Mesenchymal stem cell (in vitro differentiated cells and primary cell): ENCODE measurements at regions not wholly inside any gene's neighbourhood (a gene's known extent, or its start where the extent isn't known, plus 50 kb on each side); places are given as distances from the start of the nearest gene placed in this dataset.

ENCODE experiments used
- DNase-seq: peaks from one replicate; pipeline ENCODE4 v3.0.0-alpha.2; 2013
- H2AFZ ChIP-seq: one replicate; pipeline ENCODE4 v1.6.1; 2013; ENCODE audit warnings: low read depth, mild to moderate bottlenecking, control low read depth, inconsistent platforms, low read length, moderate library complexity
- H2AK5ac ChIP-seq: 2 replicates; pipeline ENCODE4 v1.6.1; 2013; ENCODE audit warnings: low read length, moderate library complexity, mild to moderate bottlenecking, inconsistent platforms; ENCODE audit not compliant: severe bottlenecking
- H2BK120ac ChIP-seq: one replicate; pipeline ENCODE4 v1.6.1; 2013; ENCODE audit warnings: low read depth, mild to moderate bottlenecking, inconsistent platforms, low read length, moderate library complexity
- H2BK12ac ChIP-seq, 2 experiments: one replicate each; pipeline ENCODE4 v1.6.1; 2013; ENCODE audit warnings: inconsistent platforms in 2 of 2, low read length in 2 of 2, mild to moderate bottlenecking in 2 of 2, moderate library complexity in 2 of 2, control low read depth in 1 of 2
- H2BK15ac ChIP-seq: one replicate; pipeline ENCODE4 v1.6.1; 2013; ENCODE audit warnings: mild to moderate bottlenecking, low read depth, inconsistent platforms; ENCODE audit not compliant: poor library complexity, severe bottlenecking
- H2BK5ac ChIP-seq: 2 replicates; pipeline ENCODE4 v1.6.1; 2013; ENCODE audit warnings: low read depth, mild to moderate bottlenecking, low read length, control low read depth, inconsistent platforms; ENCODE audit not compliant: poor library complexity, severe bottlenecking
- H3K14ac ChIP-seq, 2 experiments: one replicate each; pipeline ENCODE4 v1.6.1; 2013; ENCODE audit warnings: inconsistent platforms in 2 of 2, low read length in 2 of 2, control low read depth in 1 of 2, mild to moderate bottlenecking in 1 of 2, moderate library complexity in 1 of 2
- H3K18ac ChIP-seq, 2 experiments: one replicate each; pipeline ENCODE4 v1.6.1; 2013; ENCODE audit warnings: inconsistent platforms in 2 of 2, low read length in 2 of 2, control low read depth in 1 of 2, low read depth in 1 of 2, mild to moderate bottlenecking in 1 of 2
- H3K23ac ChIP-seq, 2 experiments: one replicate each; pipeline ENCODE4 v1.6.1; 2013; ENCODE audit warnings: inconsistent platforms in 2 of 2, low read length in 2 of 2, mild to moderate bottlenecking in 2 of 2, moderate library complexity in 2 of 2, control low read depth in 1 of 2
- H3K27ac ChIP-seq: 2 replicates; pipeline ENCODE4 v1.5.1; 2013; ENCODE audit warnings: mild to moderate bottlenecking, moderate library complexity, low read length, control low read depth, inconsistent platforms; ENCODE audit not compliant: poor library complexity, severe bottlenecking
- H3K27me3 ChIP-seq, 2 experiments: 2 replicates each; pipeline versions ENCODE4 v1.6.1 to v1.7.0; 2013; ENCODE audit warnings: low read length in 2 of 2, mild to moderate bottlenecking in 2 of 2, moderate library complexity in 2 of 2, control low read depth in 1 of 2, inconsistent platforms in 1 of 2; ENCODE audit not compliant: control insufficient read depth in 1 of 2, insufficient read depth in 1 of 2
- H3K36me3 ChIP-seq, 2 experiments: 2 replicates each; pipeline versions ENCODE4 v1.6.1 to v1.7.0; 2013; ENCODE audit warnings: low read length in 2 of 2, control low read depth in 1 of 2, inconsistent platforms in 1 of 2, low read depth in 1 of 2, mild to moderate bottlenecking in 1 of 2; ENCODE audit not compliant: insufficient read depth in 2 of 2, control insufficient read depth in 1 of 2
- H3K4ac ChIP-seq, 2 experiments: one replicate each; pipeline ENCODE4 v1.6.1; 2013; ENCODE audit warnings: inconsistent platforms in 2 of 2, low read length in 2 of 2, mild to moderate bottlenecking in 2 of 2, moderate library complexity in 2 of 2, control low read depth in 1 of 2, low read depth in 1 of 2
- H3K4me1 ChIP-seq: 2 replicates; pipeline ENCODE4 v1.6.1; 2013; ENCODE audit warnings: low read depth, low read length, control low read depth; ENCODE audit not compliant: control insufficient read depth, insufficient read depth
- H3K4me2 ChIP-seq: 2 replicates; pipeline ENCODE4 v1.6.1; 2013; ENCODE audit warnings: low read length, mild to moderate bottlenecking, inconsistent platforms; ENCODE audit not compliant: poor library complexity, severe bottlenecking
- H3K4me3 ChIP-seq, 2 experiments: 2 replicates each; pipeline versions ENCODE4 v1.5.1 to v1.7.0; 2013; ENCODE audit warnings: low read length in 2 of 2, mild to moderate bottlenecking in 2 of 2, control low read depth in 1 of 2, low read depth in 1 of 2; ENCODE audit not compliant: insufficient read depth in 1 of 2
- H3K79me1 ChIP-seq: replicated peaks from 2 replicates; pipeline ENCODE4 v1.6.1; 2013; ENCODE audit warnings: mild to moderate bottlenecking, control low read depth, low read length, inconsistent platforms; ENCODE audit not compliant: poor library complexity, severe bottlenecking
- H3K9ac ChIP-seq: 2 replicates; pipeline ENCODE4 v1.7.0; 2013; ENCODE audit warnings: mild to moderate bottlenecking, low read length, moderate library complexity
- H3K9me3 ChIP-seq: 2 replicates; pipeline ENCODE4 v1.7.0; 2013; ENCODE audit warnings: mild to moderate bottlenecking, low read length; ENCODE audit not compliant: control insufficient read depth
- H4K8ac ChIP-seq: one replicate; pipeline ENCODE4 v1.6.1; 2013; ENCODE audit warnings: inconsistent platforms, mild to moderate bottlenecking, low read length, moderate library complexity
- H4K91ac ChIP-seq: one replicate; pipeline ENCODE4 v1.6.1; 2013; ENCODE audit warnings: mild to moderate bottlenecking, low read length, inconsistent platforms
- WGBS: methylation state at CpG from one replicate; pipeline ENCODE4 v1.1.7; 2013; ENCODE audit warnings: mixed read lengths; 5-methylcytosine and 5-hydroxymethylcytosine counted together

DNA sequence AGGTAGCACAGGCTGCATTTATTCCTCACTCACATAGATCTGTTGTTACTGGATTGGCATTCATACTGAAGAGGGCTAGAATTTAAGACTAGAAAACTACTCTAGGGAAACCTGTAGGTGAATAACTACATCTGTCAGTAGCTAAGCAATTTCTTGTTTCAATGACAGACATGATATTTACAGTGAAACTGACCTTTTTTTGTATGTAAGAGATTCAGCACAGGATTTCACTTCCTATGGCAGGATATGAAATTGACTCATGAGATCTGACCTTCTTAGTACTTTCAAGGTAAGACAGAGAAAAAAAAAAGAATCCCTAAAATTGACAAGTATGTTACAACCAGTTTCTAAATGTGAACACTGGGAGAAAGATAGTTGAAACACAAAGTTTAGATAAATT is 189.8 kb upstream of the SLC16A7 start:
- H3K4me1 ChIP-seq, result no peaks in the 10 kb centered on the region
- no peak overlapping the region for H4K8ac ChIP-seq
- H2AFZ ChIP-seq, result no peak overlapping the region
- no peak overlapping the region for H2BK5ac ChIP-seq
- DNase-seq, result no peak
- H3K14ac ChIP-seq, result no peak overlapping the region
- no peak overlapping the region for H2BK12ac ChIP-seq
- H3K36me3 ChIP-seq, result no peaks in the 10 kb centered on the region
- H2BK15ac ChIP-seq, result no peak overlapping the region
- H3K9me3 ChIP-seq, result no peaks in the 10 kb centered on the region
- no peak overlapping the region for H3K23ac ChIP-seq
- H3K4me2 ChIP-seq, result no peak overlapping the region
- H3K4me3 ChIP-seq, result no peak overlapping the region
- H3K27me3 ChIP-seq, result no peaks in the 10 kb centered on the region
- no peak overlapping the region for H2BK120ac ChIP-seq
- no peak overlapping the region for H3K9ac ChIP-seq
- H3K4ac ChIP-seq, result no peak overlapping the region
- H4K91ac ChIP-seq, result no peak overlapping the region
- H3K27ac ChIP-seq, result no peak overlapping the region
- H2AK5ac ChIP-seq, result no peak overlapping the region
- H3K18ac ChIP-seq, result no peak overlapping the region
- no peaks in the 10 kb centered on the region for H3K79me1 ChIP-seq

DNA sequence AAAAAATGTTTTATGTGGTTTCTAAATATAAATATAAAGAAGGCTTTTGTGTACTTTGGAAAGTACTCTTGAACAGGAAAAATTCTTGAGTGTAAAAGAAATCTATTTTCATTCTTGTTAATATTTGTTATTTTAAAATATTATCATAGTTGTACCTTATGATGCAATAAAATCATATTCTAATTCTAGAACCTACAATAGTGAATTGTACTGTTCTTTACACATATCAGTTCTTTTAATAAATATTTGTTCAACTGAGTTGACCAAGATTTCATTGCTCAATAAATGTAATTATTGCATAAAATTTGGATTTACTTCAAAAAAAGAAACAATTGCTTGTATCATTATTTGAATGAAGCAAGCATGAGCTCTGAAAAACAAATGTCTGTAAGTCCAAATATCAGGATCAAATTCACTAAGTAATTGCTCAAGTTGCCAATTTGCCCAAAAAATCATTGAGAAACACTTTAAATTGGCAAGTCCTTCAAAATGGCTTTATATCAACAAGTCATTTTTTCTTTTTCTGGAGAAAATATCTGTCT is 191.6 kb upstream of the SLC16A7 start:
- Histone ChIP-seq H2BK5ac (no peak overlapping the region), H3K18ac (no peak overlapping the region), H3K4me2 (no peak overlapping the region), H3K4me3 (no peak overlapping the region), H2AK5ac (no peak overlapping the region), H3K36me3 (no peaks in the 10 kb centered on the region), H4K91ac (no peak overlapping the region), H2BK12ac (no peak overlapping the region), H3K79me1 (no peaks in the 10 kb centered on the region), H3K4ac (no peak overlapping the region), H2AFZ (no peak overlapping the region), H3K9me3 (peaks cover 2% of the 10 kb centered on the region), H3K27ac (no peak overlapping the region), H3K4me1 (no peaks in the 10 kb centered on the region), H3K27me3 (no peaks in the 10 kb centered on the region), H3K9ac (peak overlapping the region; percentile 80), H2BK15ac (no peak overlapping the region), H3K23ac (no peak overlapping the region), H4K8ac (no peak overlapping the region), H3K14ac (no peak overlapping the region), H2BK120ac (no peak overlapping the region)
- no peak for DNase-seq

DNA sequence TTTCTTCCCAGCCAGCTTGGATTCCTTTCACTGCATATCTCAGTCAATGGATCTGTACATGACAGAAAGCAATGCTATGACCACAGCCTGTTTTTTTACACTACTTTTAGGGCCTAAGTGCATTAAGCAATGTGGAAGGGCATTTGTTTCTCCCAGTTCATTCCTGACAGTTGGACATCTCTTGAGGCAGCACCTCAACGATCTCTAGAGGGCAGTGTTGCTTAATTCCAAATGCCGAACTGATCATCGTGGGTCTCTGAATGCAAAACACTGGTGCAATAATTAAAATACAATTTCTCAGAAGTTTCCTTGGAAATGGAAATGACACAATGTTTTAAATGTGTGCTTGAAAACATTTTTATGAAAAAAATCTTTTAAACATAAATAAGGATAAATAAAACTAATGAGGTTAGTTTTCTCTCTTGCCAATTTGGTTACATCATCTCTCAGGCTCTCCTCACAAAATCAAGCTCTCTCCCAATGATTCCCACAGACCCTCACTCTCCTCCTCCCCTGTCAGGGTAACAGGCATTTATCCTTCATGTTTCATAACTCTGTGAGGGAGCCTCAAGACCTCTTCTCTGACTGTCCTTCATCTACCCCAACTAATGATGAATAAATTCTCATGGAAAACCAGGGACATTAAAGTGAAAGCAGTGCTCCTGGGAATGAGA is 192.4 kb upstream of the SLC16A7 start:
- H3K18ac ChIP-seq, result peak overlapping the region in 1 of 2 experiments; percentile 70

DNA sequence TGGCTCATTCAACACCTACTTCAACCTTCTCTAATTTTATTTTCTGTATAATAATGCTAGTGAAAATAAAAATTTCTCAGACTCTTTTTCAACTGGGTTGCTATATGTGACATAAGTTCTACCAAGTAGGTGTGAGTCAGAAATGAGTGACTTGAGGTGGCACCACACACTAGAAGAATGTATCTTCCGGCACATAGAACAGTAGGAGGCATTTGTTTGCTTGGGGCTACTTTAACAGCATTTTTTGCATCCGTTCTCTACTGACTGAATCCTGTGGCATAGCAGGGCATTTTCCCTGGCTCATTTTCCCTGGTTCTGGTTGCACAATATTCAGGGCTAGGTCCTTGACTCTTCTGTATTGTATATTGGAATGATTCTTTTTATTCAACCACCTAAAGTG is 194.0 kb upstream of the SLC16A7 start:
- peaks cover 2% of the 10 kb centered on the region for H3K9me3 ChIP-seq
- H3K27me3 ChIP-seq, result no peaks in the 10 kb centered on the region
- H3K4ac ChIP-seq, result no peak overlapping the region
- H3K79me1 ChIP-seq, result no peaks in the 10 kb centered on the region
- no peak overlapping the region for H2BK120ac ChIP-seq
- H3K36me3 ChIP-seq, result no peaks in the 10 kb centered on the region
- no peak overlapping the region for H4K91ac ChIP-seq
- no peak overlapping the region for H3K9ac ChIP-seq
- H4K8ac ChIP-seq, result no peak overlapping the region
- no peak overlapping the region for H2BK12ac ChIP-seq
- H3K23ac ChIP-seq, result no peak overlapping the region
- no peak overlapping the region for H2AFZ ChIP-seq
- no peak overlapping the region for H2AK5ac ChIP-seq
- no peak overlapping the region for H3K27ac ChIP-seq
- no peak for DNase-seq
- H2BK15ac ChIP-seq, result no peak overlapping the region
- H3K4me2 ChIP-seq, result no peak overlapping the region
- H3K4me3 ChIP-seq, result no peak overlapping the region
- no peak overlapping the region for H3K14ac ChIP-seq
- no peak overlapping the region for H2BK5ac ChIP-seq
- WGBS, result 89% methylated on average over 1 of the region's 2 CpGs
- H3K4me1 ChIP-seq, result no peaks in the 10 kb centered on the region
- H3K18ac ChIP-seq, result no peak overlapping the region

More for the DNA sequence above, 192.4 kb upstream of the SLC16A7 start:
- H3K79me1 ChIP-seq, result no peaks in the 10 kb centered on the region
- peak overlapping the region; percentile 63 for H3K4me2 ChIP-seq
- H3K9me3 ChIP-seq, result peaks cover 2% of the 10 kb centered on the region
- H2BK12ac ChIP-seq, result no peak overlapping the region
- H2AFZ ChIP-seq, result no peak overlapping the region
- WGBS, result 0% methylated on average over 2 of the region's 3 CpGs
- H3K27ac ChIP-seq, result no peak overlapping the region
- H2BK120ac ChIP-seq, result no peak overlapping the region
- no peak overlapping the region for H2BK15ac ChIP-seq
- H3K23ac ChIP-seq, result no peak overlapping the region
- H3K36me3 ChIP-seq, result no peaks in the 10 kb centered on the region
- H2AK5ac ChIP-seq, result no peak overlapping the region
- H4K91ac ChIP-seq, result no peak overlapping the region
- H3K4me1 ChIP-seq, result no peaks in the 10 kb centered on the region
- H3K4me3 ChIP-seq, result peak overlapping the region in 1 of 2 experiments; percentile 62
- no peaks in the 10 kb centered on the region for H3K27me3 ChIP-seq
- H4K8ac ChIP-seq, result no peak overlapping the region
- H2BK5ac ChIP-seq, result no peak overlapping the region
- peak overlapping the region; percentile 80 for H3K9ac ChIP-seq
- no peak overlapping the region for H3K14ac ChIP-seq
- H3K4ac ChIP-seq, result no peak overlapping the region
- peak; percentile 74 for DNase-seq
